GM21737 (cell line): ENCODE measurements at regions not wholly inside any gene's neighbourhood (a gene's known extent, or its start where the extent isn't known, plus 50 kb on each side); places are given as distances from the start of the nearest gene placed in this dataset.
"Not testable (repeated sequence)": the region's sequence is repeated elsewhere in the genome, so short reads cannot be mapped to it uniquely, and the experiment has no call there.

Experiments used
- ATAC-seq: cut with Tn5 transposase; IDR thresholded peaks from one replicate; pipeline ENCODE4 v1.9.1; 2021; ENCODE audit warnings: mild to moderate bottlenecking, moderate library complexity; ENCODE audit not compliant: unreplicated experiment

- ATAC-seq: no peak
Observed at GRCh38 chr13:71382285-71382684, 484.7 kb downstream of the DACH1 start.

- ATAC-seq: no peak
Observed at GRCh38 chr13:71380191-71380590, 486.8 kb downstream of the DACH1 start.

DNA sequence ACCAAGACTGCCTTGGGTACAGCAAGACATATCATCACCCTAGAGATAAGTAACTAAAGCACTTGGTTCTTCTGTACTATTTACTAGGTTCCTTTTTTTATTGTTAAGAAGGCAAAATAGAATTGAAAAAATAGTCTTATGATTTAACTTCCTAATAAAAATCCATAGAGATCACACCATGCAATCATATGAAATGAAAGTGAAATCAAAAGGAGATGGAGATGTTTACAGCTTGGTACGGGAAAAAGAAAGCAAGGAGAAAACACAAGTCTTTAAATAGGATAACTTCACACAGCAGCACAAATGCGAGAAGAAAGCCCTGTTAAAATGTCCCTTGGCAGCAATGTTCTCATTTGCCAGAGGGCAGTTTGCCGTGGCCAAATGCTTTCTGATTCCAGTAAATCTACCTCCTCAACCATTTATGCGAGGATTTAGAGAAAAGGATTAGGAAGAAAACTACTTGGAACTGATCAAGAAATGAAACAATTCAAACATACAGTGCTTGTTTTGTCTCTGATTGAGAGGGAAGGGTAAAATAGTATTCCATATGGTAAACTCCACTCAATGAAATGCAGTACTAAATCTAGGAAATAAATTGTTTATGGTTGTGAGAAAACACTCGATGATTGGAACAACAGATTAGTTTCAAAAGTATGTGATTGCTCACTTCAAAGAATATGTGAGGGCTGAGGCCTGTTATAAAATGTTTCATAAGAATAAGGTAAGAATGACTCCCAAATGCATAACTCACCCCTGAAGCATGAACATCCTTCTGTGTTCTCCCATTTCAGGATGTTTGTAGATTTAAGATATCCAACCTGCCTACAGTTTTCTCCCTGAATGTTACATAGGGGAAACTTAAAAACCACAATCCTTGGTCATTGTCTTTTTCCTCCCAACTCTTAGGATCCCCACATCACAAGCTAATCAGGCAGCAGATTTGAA is 487.8 kb downstream of the DACH1 start:
- ATAC-seq: no peak

GRCh38 chr13:71374471-71375049 is 492.4 kb downstream of the DACH1 start:
- ATAC-seq: no peak

DNA sequence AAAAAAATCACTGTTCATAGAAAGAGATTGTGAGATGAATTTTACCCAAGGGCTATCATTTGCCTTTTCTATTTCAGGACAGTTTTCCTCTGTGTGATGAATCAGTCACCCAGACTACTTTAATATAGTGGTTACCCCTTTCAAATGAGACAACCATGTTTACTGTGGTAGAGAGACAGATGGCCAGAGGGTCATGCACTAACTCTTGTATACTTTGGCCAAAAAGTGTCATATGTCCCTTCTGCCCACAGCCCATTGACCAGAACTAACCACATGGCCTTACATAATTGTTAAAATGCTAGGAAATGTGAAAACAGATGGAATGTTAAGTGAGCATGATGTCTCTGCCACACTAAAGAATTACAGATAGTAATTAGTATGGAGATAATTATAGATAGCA is 498.7 kb downstream of the DACH1 start:
- no peak for ATAC-seq

- ATAC-seq: no peak
Observed at GRCh38 chr13:71360041-71360440, 507.0 kb downstream of the DACH1 start.

- ATAC-seq: no peak
Observed at GRCh38 chr13:71359641-71360040, 507.4 kb downstream of the DACH1 start.

DNA sequence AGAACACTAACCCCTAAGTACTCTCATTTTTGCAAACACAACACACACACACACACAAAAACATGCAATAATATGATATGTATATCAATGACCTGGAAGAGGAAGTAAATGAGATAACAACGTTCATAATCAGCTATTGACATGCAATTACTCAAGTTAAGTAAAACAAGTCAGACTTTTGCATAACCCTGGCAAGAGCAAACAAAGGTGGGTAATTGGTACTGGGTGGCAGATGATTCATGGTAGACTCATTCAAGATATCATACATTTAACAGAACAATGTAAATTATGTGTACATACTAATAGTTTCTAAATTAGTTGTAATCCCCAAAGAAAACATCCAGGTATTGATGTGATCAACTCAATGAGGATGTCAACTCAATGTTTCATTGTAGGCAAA is 508.8 kb downstream of the DACH1 start:
- ATAC-seq: no peak

DNA sequence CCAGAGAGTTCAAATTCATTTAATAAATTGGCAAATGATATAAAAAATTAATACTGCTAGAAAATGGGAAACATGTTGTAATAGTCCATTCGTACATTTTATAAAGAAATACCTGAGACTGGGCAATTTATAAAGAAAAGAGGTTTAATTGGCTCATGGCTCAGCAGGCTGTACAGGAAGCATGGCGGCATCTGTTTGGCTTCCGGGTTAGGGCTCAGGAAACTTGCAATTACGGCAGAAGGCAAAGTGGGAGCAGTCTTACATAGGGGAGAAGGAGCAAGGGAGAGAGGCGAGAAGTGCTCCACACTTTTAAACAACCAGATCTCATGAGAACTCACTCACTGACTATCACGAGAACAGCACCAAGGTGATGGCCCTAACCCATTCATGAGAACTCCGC is 512.0 kb downstream of the DACH1 start:
- ATAC-seq: no peak

- no peak for ATAC-seq
Observed at GRCh38 chr13:71350886-71351285, 516.1 kb downstream of the DACH1 start.

DNA sequence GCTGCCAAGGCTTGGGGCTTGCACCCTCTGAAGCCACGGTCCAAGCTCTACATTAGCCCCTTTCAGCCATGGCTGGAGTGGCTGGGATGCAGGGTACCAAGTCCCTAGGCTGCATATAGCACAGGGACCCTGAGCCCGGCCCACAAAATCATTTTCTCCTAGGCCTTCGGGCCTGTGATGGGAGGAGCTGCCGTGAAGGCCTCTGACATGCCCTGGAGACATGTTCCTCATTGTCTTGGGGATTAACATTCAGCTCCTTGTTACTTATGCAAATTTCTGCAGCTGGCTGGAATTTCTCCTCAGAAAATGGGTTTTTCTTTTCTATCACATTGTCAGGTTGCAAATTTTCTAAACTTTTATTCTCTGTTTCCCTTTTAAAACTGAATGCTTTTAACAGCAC is 521.1 kb downstream of the DACH1 start:
- not testable (repeated sequence) for ATAC-seq

- ATAC-seq: no peak
Observed at GRCh38 chr13:71339736-71340135, 527.3 kb downstream of the DACH1 start.

- no peak for ATAC-seq
Observed at GRCh38 chr13:71339005-71339404, 528.0 kb downstream of the DACH1 start.

- ATAC-seq: no peak
Observed at GRCh38 chr13:71338070-71338469, 528.9 kb downstream of the DACH1 start.

DNA sequence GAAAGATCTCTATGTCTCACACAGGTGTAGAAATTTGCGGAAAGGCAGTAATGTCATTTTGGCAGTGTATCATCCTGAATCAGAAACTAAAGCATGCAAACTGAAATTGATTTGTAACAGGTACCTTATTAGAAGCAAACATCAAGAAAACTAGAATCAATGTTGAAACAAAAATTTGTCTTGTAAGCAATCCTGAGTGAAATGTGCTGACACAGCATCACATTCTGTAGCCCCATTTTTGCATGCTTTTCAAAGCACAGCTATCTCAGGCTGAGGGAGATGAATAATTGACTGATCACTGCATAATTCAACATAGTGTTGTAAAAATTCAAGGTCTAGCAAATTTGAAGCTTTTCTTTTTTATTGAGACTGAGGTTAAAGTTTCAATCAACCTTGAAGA is 539.7 kb downstream of the DACH1 start:
- no peak for ATAC-seq

DNA sequence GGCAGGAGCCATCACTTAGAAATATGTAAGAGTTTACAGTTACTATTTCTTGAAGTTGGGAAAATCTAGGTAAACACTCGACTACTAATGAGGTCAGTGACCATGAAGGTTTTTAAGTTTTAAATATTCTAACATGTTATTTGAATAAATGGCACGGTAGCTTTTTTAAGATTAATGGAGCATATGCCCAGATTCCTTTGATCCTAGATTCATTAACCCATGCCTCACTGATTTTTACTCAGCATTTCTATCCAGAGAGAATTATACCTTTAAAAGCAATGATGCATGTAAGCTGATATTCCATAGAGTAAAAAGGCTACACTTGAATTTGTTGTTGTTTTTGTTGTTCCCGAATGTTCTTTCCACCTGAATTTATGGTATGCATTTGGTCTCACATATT is 541.4 kb downstream of the DACH1 start:
- ATAC-seq: no peak

GRCh38 chr13:71323266-71323665 is 543.7 kb downstream of the DACH1 start:
- no peak for ATAC-seq

GRCh38 chr13:71320452-71320851 is 546.6 kb downstream of the DACH1 start:
- ATAC-seq: no peak

GRCh38 chr13:71316792-71317363 is 550.1 kb downstream of the DACH1 start:
- ATAC-seq: no peak

DNA sequence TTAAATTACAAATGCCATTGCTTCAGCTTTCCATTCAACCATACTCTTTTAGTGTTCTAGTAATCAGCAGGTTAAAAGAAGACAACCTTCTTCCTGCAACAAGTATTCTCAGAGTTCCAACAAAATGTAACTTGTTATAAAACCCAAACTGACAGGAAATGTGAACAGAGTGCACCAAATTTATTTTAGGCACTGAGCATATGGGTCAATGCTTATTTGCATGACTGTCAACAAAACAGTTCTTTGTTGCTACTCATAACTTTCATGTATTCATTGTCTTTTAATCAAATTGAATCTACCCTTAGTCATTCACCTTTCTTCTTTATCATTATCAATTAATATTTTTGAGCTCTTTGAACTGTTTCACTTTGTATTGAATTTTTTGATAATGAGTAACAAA is 554.1 kb downstream of the DACH1 start:
- ATAC-seq: no peak

DNA sequence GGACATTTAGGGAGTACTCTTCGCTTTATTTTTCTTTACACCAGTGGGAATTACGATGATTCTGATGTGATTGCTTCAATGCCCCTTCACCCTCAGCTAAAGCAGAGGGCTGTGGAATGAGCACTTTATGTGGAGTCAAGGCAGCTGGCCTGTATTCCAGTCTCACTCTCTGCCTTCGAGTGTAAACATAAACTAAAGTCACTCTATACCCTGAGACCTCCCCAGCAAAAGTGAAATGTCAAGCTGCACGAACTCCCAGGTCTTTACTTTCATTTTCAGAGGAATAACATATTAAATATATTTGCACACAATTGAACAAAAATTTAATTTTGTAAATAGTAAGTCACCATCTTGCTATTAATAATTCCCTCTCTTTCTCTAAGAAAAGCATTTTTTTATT is 557.1 kb downstream of the DACH1 start:
- ATAC-seq: no peak

DNA sequence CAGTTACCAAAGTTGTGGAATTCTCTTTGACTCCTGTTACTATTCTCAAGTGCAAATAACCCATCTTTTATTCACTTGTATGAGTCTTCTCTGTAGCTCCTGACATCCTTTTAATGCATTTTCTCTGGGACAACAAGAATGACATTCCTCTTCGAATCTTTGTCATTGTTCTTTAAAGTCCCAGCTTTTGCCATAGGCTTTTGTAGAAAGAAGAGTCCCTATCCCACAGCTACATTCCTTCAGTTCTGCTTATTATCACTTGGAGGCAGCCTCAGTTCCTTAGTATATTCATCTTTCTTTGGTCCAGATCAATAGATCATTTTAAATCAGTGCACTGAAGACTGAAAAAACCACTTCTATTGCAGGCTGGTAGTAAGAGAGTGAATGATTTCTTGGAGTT is 560.2 kb downstream of the DACH1 start:
- no peak for ATAC-seq
